ENCODE measurements at regions not wholly inside any gene's neighbourhood (a gene's known extent, or its start where the extent isn't known, plus 50 kb on each side); places are given as distances from the start of the nearest gene placed in this dataset.

DNA sequence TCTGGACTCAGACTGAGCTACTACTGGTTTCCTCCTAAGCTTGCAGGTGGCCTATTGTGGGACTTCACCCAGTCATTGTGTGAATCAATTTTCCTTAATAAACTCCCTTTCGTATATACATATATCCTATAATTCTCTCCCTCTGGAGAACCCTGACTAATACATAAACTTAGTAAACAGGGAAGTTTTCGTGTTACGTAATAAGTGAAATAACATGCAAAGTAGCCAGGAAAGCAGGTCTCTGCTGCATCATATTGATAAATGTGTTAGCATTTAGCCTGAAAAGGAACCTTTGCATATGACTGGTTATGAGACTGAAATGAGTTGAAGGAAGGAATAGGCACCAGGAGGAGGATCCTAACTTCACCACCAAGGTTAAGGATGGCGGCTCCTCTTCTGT lies 527.2 kb upstream of the FAM98A start:
- no peak for DNase-seq

DNA sequence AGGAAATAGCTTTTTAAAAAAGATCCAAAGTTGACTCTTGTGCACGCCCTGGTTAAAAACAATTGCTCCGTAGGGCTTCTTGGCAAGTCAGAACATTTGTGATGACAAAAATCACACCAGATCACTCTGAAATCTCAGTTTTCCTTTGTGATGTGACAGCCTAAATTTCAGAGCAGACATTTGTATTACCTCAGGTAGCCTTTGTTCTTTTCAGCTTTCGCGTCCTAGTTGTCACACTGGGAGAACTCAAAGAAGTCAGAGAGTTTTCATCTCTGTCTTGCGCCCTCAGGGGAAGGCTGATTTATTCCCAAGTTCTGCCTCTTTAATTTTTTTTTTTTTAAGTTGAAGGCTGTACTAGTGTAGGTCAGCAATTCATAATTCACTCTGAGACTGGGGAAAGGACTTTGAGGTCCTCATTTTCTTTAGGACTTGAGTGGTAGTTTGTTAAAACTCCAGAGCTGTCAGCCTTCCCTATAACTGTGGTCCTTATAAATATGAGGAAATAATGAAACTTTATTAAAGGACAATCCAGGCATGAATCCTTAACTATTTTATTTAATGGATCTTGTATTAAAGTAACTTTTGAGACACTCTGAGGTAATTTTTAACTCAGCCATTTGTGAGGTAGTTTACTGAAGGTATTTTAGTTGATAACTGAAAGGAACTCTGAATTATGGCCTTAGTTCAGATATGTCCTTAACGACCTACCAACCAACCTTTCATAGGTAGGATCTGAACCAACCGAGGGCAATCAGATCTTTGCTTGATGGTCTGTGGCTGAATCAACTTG lies 525.1 kb upstream of the FAM98A start:
- peak; percentile 11 for DNase-seq

DNA sequence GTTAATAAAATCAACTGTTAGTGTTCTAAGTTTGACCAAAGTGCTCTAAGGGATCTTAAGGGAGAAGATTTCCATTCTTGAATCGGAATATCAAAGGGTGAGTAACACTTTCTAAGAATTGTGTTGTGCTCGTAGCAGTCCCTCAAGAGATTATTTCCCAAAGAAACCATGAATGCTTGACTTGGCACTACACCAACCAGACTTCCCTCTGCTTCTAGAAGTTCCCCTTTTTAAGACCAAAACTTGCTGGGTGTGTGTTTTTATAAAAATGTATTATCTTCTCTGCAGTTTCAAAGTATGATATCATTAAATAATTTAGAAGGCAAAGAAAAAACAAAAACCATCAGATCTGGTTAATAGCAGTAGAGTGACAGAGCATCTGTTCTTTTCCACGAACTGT lies 522.0 kb upstream of the FAM98A start:
- no peak for DNase-seq

DNA sequence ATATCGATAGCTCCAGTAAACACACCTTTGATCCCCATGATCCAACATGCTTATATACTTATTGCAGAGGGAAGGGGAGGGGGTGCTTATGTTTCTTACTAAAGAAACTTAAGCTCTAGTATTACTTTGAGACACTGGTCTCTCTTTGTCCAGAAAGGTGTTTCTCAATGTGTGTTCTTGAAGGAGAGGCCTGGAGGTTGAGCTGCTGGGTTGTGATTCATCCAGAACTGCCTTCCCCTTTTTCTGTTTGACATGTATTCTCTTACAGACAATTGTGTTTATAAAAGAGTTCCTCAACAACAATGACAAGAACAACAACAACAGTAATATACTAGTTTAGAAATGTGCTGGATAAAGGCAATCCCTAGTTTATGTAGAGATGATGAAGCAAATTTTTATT lies 516.0 kb upstream of the FAM98A start:
- DNase-seq = no peak

DNA sequence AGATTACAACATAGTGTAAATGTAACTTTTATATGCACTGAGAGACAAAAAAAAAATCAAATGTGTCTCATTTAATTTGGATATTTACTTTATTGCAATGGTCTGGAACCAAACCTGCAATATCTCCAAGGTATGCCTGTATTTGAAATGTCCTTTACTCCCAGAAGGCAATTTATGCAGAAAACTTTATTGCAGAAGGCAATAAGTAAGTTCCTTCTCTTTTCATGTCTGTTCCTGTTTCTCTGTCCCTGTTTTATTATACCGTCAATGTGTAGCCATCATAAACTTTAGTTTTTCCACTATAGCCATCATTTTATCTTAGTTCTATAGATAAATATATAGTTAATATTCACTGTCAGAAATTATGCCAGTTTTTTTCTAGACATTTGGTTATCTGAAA lies 513.1 kb upstream of the FAM98A start:
- no peak for DNase-seq

DNA sequence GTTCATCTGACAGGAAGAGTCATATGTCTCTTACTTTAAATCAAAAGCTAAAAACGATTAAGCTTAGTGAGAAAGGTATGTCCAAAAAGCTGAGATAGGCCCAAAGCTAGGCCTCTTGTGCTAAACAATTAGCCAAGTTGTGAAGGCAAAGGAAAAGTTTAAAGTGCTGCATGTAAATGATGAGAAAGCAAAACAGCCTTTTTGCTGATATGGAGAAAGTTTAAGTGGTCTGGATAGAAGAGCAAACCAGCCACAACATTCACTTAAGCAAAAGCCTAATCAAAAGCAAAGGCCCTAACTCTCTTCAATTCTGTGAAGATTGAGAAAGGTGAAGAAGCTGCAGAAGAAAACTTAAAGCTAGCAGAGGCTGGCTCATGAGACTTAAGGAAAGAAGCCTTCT lies 511.3 kb upstream of the FAM98A start:
- DNase-seq = no peak

DNA sequence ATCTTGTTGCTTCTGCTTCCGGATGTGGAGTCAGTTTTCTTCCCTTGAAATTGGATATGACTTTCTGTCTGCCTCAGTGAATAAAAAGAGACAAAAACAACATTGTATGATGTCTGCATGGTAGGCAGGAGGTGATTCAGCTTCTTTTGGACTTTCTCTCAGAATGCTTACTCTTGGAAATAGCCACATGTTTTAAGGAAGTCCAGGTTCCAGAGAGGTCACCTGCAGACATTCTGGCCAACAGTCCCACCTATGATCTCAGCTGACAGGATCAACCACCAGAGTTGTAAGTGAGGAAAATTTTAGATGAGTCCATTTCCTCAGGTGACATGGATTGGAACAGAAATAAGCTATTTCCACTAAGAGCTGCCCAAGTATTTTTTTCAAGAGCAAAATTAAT lies 508.7 kb upstream of the FAM98A start:
- DNase-seq = no peak

DNA sequence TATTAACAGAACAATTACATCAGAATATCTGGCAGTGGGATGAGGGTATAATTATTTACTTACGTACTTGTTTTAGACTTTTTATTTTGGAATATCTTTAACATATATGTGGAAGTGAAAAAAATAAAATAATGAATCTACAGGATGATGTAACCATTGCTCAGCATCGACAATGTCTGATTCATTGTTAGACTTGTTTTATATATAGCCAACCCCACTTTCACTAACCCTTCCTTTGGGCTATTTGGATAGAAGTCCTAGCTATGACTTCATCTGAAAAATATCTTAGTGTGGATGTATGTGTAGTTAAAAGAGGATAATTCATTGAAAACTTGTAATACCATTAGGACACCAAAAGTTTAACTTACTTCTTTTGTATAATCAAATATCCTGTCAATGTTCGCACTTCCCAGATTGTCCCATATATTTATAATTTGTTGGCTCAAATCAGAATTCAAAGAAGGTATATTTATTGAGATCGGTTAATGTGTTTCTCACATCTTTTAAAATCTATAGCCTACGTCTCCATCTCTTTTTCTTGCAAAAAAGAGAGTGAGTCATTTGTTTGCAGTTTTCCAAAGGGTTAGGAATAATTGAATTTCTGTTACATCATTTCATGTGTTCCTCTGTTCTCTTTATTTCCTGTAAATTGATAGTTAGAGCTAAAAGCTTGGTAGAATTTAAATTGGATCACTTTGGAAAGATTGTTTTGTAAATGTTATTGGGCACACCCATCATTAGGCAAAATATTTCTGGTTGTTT lies 506.1 kb upstream of the FAM98A start:
- no peak for DNase-seq

DNA sequence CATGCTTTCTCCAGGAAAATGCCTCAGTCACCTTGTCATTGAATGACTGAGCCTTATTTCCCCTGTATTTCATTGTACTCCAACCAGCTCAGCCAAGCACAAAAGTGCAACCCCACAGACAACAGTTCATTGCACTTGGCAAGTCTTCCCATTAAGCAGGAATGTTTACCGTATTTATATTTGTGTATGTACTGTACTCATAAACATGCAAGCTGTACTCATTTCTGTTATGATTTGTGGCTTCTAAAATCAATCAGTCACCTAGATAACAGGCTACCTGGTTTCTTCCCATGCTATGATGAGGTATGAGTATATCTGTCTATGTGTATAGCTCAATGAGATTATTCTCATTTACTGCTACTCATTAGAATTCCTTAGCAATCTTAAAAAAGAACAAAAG lies 505.5 kb upstream of the FAM98A start:
- no peak for DNase-seq

DNA sequence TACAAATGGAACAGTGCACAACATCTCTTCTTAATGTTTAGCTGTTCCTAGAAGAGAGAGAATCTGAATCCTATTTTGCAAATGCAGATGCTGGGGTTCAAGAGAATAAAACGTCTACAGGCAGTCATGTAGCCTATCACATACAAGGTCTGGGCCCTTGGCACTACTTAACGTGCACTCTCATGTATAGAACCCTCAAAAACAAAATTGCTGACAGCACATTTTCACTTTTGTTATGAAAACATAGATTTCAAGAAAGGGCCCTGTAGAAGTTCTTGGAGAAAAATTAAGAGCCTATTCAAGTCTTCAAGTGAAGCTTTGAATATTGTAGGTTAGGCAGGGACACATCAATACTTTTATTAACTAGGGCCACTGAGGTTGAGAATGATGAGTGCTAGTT lies 504.3 kb upstream of the FAM98A start:
- DNase-seq = no peak

DNA sequence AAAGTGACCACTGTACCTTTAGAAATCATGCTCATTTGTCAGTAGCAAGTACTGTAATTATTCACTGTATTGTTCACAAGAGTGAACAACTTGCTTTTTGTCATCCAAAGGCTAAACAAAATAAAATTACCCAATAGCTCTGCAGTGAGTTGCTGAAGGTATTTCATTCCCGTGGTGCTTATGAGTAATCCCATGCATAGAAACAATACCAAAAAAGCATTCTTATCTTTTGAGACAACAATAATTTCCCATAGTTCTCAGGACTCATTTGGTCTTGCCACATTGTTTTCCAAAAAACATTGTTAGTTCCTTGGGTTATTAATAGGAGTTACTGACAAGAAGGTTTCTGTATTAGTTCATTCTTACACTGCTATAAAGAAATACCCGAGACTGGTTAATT lies 503.2 kb upstream of the FAM98A start:
- no peak for DNase-seq

DNA sequence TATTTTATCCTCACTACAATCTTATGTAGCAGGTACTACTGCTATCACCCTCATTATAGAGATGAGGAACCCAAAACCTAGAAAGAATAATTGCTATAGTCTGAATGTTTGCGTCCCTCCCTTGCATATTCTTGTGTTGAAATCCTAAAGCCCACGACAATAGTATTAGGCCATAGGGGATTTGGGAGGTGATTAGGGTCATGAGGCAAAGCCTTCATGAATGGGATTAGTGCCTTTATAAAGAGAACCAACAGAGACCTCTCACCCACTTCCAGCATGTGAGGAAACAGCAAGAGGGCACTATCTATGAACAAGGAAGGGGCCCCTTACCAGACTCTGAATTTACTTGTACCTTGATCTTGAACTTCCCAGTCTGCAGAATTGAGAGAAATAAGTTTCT lies 500.3 kb upstream of the FAM98A start:
- DNase-seq = no peak

DNA sequence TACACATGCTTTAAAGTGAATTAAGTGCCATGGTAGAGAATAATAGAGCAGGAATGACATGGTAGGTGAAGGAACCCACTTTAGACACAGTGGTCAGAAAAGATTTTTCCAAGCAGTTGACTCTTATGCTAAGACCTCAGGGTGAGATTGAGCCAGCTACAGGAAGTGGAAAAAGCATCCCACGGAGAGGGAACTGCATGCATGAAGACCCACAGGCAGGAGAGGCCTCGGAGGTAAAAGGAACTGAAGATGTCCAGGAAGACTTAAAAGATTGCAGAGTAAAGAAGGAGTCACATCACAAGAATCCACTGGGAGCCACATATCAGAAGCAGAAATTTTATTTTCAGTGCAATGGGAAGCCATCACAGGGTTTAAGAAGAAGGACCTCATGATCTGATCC lies 499.2 kb upstream of the FAM98A start:
- DNase-seq = no peak

DNA sequence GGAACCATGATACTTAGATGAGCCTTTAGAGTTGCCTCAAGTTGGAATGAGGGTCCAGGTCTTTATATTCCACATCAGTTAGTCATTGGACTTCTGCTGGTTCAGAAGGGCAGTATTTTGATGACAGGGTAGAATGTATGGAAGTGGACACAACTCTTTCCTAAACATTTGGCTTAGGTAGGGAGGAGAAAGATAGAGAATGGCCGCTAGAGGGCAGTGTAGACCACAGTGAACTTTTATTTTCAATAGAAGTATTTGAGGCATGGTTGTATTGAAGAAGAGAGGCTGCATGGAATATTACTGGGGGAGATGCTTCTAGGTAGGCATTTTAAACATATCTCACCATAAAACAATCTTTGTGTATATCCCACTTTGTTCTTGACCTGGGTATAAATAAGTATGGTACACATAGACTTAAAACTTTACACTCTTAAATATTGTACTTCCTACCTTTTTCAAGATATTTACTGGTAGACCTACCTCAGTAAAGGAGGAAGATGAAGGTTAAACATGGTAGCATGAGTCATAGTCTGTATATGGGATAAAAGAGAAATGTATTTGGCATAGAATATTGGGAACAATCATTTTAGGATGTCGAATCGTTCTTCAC lies 497.6 kb upstream of the FAM98A start:
- peak; percentile 46 for DNase-seq

DNA sequence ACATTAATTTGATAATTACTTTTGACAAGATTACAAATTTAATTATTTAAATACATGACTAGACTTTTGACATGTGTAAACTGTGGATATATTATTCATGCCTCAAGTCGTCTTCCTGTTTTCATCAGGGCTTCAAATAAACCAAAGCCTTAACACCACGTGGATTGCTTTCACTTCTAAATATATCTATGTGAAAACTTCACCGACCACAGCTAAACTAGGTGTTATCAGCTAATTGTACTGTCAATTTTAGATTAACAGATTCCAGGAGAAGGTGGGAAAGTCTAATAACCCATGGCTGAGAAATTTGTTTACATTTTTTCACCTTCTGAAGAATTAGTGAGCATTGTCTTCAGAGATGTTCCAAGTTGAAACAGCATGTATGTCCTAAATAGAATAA lies 494.7 kb upstream of the FAM98A start:
- DNase-seq = no peak

DNA sequence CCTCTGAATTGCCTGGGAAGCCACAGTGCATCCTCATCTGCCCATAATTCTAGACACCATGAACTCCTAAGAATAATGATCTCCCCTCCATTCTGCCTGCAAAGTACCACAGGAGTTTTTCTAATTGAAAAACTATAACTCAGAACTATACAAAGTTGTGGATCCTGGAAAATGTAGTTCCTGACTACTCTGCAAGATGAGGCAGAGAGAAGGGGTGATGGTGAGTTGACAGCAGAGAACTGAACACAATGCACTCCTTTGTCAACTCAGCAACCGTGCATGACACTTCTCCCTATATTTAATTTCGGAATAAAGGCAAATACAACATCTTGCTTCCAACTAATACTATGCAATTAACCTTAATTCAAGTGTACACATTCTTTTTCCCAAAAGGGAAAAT lies 471.1 kb upstream of the FAM98A start:
- DNase-seq = no peak

DNA sequence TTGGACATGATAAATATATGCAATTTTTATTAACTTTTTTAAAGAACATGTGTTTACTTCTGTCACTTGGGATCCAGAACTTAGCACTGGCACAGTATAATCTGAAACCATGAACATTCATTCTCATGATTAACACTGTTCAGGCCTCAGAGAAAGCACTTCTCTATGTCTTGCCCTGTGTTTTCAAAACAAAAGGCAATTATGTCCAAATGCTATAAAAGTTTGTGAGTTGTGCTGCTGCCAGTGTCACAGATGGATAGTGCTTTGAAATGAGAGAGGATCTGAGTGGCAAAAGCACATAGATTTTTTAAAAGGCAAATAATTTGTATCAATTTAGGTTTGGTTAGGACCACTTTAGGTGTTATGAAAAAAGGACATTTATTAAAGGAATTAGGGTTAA lies 470.5 kb upstream of the FAM98A start:
- DNase-seq = no peak

DNA sequence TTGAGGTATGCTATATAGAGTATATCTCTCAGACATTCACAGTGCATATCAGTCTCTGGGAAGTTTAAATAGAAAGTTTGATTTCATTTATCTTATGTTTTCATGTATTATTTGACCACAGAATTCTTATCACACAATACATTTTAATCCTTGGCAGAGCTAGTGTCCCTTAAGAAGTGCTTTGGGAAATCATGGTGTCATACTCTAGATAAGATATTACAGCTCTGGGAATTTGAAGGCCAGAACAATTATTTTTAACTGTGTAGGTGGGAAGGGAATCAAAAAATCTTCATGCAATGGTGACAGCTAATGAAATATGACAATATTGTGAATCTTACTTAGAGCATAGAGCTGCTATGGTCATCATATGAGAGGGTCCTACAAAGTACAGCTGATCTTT lies 451.3 kb upstream of the FAM98A start:
- no peak for DNase-seq

DNA sequence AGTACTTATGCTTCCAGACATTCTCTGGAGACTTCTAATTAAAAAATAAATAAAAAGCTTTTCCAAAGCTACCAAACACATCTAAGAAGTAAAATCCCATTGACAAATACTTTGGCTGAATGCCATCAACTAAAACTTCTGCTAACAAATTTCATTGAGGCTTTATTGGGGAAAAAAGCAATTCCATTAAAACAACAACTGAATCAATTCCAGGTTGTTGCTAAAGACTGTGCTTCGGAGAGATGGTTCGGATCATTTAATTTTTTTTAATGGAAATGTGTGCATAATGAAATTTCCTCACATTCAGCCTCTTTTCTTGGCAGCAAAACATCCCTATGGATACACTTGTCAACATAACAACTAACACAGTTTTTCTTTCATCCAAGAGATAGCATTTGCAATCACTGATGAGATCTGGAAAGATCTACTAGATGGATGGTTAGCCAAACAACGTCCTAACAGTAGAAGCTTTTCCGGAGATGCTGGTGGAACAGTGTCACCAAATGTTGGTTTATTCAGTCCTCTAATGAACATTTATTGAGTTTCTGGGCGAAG lies 446.1 kb upstream of the FAM98A start:
- no peak for DNase-seq

DNA sequence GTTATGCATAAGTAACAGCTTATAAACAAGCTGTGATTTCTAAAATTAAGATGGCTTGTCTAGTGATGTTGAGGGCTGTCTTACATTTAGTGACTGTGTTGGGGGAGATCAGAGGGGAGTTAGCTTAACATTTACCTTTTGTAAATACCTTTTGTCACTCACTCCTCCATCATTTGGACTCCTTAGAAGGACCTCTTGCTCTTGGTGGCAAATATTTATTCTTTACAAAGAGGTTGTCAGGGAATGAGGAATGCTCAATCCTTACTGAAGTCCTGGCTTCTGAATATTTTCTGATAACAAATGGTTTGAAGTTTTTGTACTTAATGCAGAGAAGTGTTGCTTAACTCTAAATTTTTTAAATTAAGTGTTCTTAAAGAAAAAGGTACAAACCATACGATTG lies 438.8 kb upstream of the FAM98A start:
- no peak for DNase-seq

DNA sequence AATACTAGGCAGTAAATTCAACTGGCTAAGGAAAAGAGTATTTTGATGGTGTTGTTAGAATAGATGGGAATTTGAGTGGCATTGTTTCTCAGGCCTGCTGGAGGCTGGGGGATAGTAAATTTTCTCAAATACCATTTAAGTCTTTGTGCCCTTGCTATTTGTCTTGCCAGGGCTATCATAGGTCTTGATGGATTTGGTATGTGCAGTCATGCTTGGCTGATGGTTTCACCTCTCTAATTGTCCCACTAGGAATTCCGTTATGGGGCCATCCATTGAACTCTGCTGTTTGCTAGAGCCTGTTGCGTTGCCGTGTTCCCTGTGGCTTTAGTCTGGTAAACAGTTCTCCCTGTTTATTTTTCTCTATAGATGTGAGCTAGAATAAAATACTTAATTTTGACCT lies 438.1 kb upstream of the FAM98A start:
- peak; percentile 15 for DNase-seq

DNA sequence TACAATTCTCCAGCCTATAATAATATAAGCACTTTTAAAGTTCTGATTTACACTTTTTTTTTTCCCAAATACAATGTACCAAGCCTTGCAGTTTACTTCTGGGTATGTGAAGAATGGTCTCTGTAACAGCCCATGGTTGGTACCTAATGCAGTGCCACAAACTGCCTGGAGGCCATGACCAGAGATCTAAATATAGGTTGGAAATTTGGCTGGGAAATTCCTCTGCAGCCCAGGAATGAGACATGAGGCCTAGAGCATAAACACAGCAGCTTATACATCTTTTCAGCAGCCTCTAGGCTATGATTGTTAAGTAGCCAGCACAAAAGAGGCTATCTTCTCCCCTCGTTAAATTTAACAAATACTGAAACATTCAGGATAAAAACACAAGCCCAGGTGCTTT lies 432.0 kb upstream of the FAM98A start:
- DNase-seq = no peak

DNA sequence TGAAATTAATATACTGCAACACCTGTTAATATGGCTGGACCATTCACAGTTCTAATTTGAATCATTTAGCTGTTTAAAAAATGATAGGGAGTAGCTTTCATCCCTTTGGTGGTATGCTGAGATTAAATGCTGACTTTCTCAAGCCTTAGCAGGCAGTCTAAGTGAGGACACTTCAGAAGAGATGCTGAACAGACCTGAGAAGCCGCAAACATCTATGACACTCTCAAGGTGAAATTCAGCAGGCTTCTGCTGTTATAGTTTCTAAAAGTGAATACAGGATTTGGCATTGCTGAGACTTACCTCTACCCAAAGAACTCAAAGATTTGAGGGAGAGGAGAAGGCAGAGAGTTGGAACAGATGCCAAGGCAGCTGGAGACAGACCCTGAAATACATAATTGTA lies 431.2 kb upstream of the FAM98A start:
- DNase-seq = no peak

DNA sequence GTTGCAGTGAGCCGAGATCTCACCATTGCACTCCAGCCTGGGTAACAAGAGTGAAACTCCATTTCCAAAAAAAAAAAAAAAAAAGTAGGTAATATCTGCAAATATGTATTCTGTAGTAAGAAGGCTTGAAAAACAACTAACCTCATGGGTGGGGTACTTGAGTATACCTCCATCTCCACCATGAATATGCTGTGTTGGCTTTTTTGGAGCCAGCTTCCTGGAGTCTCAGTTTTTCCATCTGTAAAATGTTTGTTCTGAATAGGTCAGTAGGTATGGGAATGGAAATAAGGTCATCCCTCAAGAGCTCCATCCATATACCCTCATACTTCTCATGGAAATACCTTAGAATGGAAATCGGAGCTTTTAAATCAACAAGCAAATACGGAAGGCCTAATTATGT lies 430.0 kb upstream of the FAM98A start:
- no peak for DNase-seq

Data from retina (tissue), 1 donor.